Omental fat pad (tissue), 3 donors: ENCODE measurements at regions not wholly inside any gene's neighbourhood (a gene's known extent, or its start where the extent isn't known, plus 50 kb on each side); places are given as distances from the start of the nearest gene placed in this dataset.

Source experiments
- ATAC-seq: fragments of 150-250 bp; one replicate; pipeline ENCODE4 v1.9.1; 2016; ENCODE audit warnings: mild to moderate bottlenecking, moderate library complexity; ENCODE audit not compliant: low FRiP score
- DNase-seq: peaks from one replicate; pipeline ENCODE4 v3.0.0-alpha.2; 2019; ENCODE audit warnings: low spot score
- CTCF ChIP-seq, 3 donors: fragments of 450-650 bp; IDR thresholded peaks; one replicate each; pipeline ENCODE4 v1.5.1; 2016 to 2017; ENCODE audit warnings: antibody characterized with exemption in 3 of 3, mild to moderate bottlenecking in 3 of 3, moderate library complexity in 2 of 3

DNA sequence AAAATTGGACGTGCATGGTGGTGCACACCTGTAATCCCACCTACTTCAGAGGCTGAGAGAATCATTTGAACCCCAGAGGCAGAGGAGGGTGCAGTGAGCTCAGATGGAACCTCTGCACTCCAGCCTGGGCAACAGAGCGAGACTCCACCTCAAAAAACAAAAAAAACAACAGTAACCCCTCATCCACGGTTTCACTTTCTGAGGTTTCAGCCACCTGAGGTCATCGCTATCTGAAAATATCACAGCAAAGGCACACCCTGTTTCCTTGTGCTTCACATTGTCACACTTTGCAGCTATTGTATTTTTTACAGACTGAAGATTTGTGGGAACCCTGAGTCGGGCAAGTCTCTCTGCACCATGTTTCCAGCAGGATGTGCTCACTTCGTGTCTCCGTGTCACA is 54.1 kb upstream of the FOXQ1 start:
- TF ChIP-seq CTCF (IDR thresholded peaks at IDR 0.05): no peak
- ATAC-seq: no peak
- no peak for DNase-seq

GRCh38 chr6:1256435-1257008 is 55.4 kb upstream of the FOXQ1 start:
- no peak for DNase-seq
- ATAC-seq: no peak
- TF ChIP-seq CTCF (IDR thresholded peaks at IDR 0.05): no peak

DNA sequence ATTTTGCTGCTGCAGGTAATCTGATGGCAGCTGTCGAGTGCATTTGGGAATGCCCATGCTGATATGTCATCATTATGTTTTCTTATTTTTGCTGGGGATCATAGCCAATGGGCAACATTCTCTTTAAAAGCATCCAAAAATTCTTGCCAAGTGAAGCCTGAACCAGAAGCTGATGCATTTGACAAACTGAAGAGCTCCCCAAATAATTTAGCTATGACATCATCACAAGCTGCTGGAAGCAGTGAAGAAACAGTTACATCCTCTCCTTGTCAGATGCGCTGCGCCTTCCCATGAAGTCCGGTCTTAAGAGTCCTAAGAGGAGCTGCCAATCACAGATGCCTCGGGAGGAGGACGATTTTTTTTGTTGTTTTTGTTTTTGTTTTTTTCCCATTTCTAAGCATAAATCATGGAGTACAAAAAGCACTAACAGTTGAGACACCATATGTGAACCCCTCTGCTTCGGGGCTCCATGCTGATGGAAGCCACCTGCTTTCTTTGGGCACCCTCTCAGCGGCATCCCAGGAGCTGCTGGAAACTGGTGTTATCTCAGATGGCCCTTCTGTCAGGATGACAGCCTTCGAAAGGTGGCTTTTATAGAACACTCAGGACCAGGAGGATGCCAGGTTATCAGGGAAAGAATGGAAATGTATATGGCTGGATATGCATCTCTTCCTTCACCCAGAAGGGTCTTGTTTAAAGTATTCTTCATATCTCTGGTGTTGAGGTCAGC is 56.1 kb upstream of the FOXQ1 start:
- DNase-seq: no peak
- ATAC-seq: no peak
- no peak for TF ChIP-seq CTCF (IDR thresholded peaks at IDR 0.05)

GRCh38 chr6:1254326-1254725 is 57.6 kb upstream of the FOXQ1 start:
- ATAC-seq: no peak
- TF ChIP-seq CTCF (IDR thresholded peaks at IDR 0.05): no peak
- DNase-seq: no peak

- TF ChIP-seq CTCF (IDR thresholded peaks at IDR 0.05): no peak
- no peak for DNase-seq
- ATAC-seq: no peak
Measured at GRCh38 chr6:1253816-1254215, 58.1 kb upstream of the FOXQ1 start.

DNA sequence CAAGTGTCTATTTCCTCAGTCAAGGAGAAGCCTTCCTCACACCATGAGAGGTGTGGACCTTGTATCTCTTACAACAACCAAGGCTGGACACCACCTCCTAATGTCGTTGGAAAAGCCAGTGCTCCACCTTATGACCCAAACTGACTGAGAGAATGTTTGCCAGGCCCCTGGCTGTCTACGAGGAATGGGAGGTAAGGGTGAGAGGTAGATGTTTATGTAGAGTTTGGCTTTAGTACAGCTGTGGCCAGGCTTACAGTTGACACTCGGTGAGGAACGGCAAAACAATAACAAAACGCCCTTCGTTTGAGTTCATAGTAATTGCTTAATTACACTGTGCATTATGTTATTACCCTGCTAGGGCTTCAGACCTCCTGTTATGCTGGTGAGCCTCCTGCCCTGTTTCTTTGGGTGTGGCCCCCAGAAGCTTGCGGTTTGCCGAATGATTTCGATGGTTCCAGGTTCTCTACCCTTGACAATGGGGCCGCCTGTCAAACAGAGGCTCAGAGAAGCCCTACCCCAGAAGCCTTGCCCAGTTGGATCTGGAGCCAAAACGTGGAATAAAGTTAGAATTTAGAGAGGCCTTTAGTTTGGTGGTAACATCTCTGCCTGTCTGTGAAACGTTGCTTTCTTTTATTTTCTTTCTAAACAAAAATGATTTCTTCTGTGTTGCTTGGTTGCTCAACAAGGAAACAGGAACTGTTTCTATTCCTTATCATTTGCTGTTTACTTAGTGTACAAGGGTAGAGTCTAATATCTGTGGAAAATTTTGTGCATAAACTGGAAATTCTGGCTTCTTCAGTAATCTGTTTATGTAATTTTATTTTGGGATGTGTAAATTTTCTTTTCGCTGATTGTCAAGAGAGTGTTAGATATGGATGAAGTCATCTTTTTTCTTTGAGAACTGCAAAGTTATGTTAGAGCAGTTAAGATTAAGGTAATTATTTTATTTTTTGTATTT is 60.4 kb upstream of the FOXQ1 start:
- DNase-seq: no peak
- ATAC-seq: no peak
- no peak for TF ChIP-seq CTCF (IDR thresholded peaks at IDR 0.05)
